ENCODE measurements at regions not wholly inside any gene's neighbourhood (a gene's known extent, or its start where the extent isn't known, plus 50 kb on each side); places are given as distances from the start of the nearest gene placed in this dataset.

DNA sequence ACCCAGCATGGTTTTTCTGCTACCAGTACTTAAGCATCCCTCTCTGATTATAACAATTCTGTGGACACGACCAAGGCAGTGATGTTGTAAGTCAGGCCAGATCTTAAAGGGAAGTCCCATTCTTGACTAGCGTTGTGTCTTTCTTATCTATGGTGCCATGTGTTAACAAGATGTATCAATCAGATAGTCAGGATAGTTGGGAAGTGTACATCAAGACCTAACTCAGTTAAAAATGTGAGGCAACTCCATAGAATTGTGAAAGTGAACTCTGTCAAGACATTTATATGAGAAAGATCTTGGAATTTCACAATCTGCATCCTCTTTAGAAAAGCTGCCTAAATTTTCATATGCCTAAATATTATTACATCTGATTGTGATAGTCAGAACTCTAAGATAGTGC is 341.7 kb upstream of the SEMA3D start:
- H3F3A ChIP-seq (ENCODE audit: low read depth): no peaks in the 10 kb centered on the region
- H3K9ac ChIP-seq (ENCODE audit: low read depth, low read length, poor library complexity, severe bottlenecking): no peak overlapping the region
- H3K79me2 ChIP-seq (ENCODE audit: insufficient read depth, low read length): no peaks in the 10 kb centered on the region
- no peaks in the 10 kb centered on the region for H3K36me3 ChIP-seq (ENCODE audit: insufficient read depth, low read length)
- no peaks in the 10 kb centered on the region for H3K9me2 ChIP-seq (replicated peaks; ENCODE audit: low read depth, low read length)
- H2AFZ ChIP-seq (ENCODE audit: low read length): no peak overlapping the region
- no peaks in the 10 kb centered on the region for H3K27me3 ChIP-seq (ENCODE audit: insufficient read depth, low read length, poor library complexity, severe bottlenecking)
- no peaks in the 10 kb centered on the region for H3K4me1 ChIP-seq (ENCODE audit: insufficient read depth, low read length, poor library complexity, severe bottlenecking)
- H4K20me1 ChIP-seq (ENCODE audit: insufficient read depth, low read length, poor library complexity, severe bottlenecking): no peaks in the 10 kb centered on the region
- no peak overlapping the region for H3K4me2 ChIP-seq (ENCODE audit: low read depth, low read length, poor library complexity, severe bottlenecking)
- TF ChIP-seq, protein P1, sequence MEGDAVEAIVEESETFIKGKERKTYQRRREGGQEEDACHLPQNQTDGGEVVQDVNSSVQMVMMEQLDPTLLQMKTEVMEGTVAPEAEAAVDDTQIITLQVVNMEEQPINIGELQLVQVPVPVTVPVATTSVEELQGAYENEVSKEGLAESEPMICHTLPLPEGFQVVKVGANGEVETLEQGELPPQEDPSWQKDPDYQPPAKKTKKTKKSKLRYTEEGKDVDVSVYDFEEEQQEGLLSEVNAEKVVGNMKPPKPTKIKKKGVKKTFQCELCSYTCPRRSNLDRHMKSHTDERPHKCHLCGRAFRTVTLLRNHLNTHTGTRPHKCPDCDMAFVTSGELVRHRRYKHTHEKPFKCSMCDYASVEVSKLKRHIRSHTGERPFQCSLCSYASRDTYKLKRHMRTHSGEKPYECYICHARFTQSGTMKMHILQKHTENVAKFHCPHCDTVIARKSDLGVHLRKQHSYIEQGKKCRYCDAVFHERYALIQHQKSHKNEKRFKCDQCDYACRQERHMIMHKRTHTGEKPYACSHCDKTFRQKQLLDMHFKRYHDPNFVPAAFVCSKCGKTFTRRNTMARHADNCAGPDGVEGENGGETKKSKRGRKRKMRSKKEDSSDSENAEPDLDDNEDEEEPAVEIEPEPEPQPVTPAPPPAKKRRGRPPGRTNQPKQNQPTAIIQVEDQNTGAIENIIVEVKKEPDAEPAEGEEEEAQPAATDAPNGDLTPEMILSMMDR (conservative IDR thresholded peaks at IDR 0.05; ENCODE audit: low read length): no peak
- TF ChIP-seq EZH2phosphoT487 (IDR thresholded peaks at IDR 0.05; ENCODE audit: borderline replicate concordance): no peak
- no peaks in the 10 kb centered on the region for H3K9me3 ChIP-seq (ENCODE audit: insufficient read depth, low read depth, low read length)
- no peak overlapping the region for H3K4me3 ChIP-seq (ENCODE audit: low read length, poor library complexity, severe bottlenecking)

DNA sequence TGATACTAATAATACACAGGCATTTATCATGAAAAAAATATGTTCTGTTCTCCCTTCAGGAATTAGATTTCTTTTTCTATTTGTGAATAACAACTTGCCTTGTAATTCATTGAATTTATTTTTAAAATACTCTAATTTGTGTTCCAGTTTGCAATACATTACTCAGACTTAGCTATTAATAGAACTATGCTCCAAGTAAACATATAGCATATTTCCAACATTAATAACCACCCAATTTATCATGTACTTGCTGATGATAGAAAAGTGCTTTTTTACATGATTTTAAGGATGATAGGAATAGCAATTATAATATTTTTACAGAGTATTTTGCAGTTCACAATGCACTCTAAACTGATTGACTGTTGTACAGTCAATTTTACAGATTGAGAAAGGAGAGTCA is 338.8 kb upstream of the SEMA3D start:
- Histone ChIP-seq H3K4me2 (ENCODE audit: low read depth, low read length, poor library complexity, severe bottlenecking) (no peak overlapping the region), H3K4me1 (ENCODE audit: insufficient read depth, low read length, poor library complexity, severe bottlenecking) (no peaks in the 10 kb centered on the region), H3F3A (ENCODE audit: low read depth) (no peaks in the 10 kb centered on the region), H3K9ac (ENCODE audit: low read depth, low read length, poor library complexity, severe bottlenecking) (no peak overlapping the region), H3K36me3 (ENCODE audit: insufficient read depth, low read length) (no peaks in the 10 kb centered on the region), H3K9me2 (replicated peaks; ENCODE audit: low read depth, low read length) (no peaks in the 10 kb centered on the region), H3K27me3 (ENCODE audit: insufficient read depth, low read length, poor library complexity, severe bottlenecking) (no peaks in the 10 kb centered on the region), H3K4me3 (ENCODE audit: low read length, poor library complexity, severe bottlenecking) (no peak overlapping the region), H4K20me1 (ENCODE audit: insufficient read depth, low read length, poor library complexity, severe bottlenecking) (no peaks in the 10 kb centered on the region), H3K79me2 (ENCODE audit: insufficient read depth, low read length) (no peaks in the 10 kb centered on the region), H2AFZ (ENCODE audit: low read length) (no peak overlapping the region), H3K9me3 (ENCODE audit: insufficient read depth, low read depth, low read length) (no peaks in the 10 kb centered on the region)
- TF ChIP-seq, protein P1 (conservative IDR thresholded peaks at IDR 0.05; ENCODE audit: low read length): no peak
- TF ChIP-seq EZH2phosphoT487 (IDR thresholded peaks at IDR 0.05; ENCODE audit: borderline replicate concordance): no peak

DNA sequence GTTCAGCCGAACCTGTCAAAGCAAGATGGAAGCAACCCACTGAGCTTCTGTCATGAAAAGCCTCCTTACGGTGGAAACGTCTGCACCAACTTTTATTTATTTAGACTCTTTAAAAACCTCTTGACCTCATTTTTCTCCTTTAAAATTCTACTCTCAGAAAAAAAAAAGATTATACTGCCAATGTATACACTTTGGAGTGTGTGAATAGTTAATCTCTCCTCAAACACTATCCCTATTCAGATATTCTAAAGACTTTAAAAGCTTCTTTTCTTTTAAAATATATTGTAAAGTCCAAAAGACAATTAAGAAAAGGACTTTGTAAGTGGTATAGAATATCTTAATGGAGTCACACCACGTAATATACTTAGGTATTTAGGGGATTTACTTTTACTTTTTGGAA is 335.2 kb upstream of the SEMA3D start:
- Histone ChIP-seq H3K36me3 (ENCODE audit: insufficient read depth, low read length) (no peaks in the 10 kb centered on the region), H3K4me1 (ENCODE audit: insufficient read depth, low read length, poor library complexity, severe bottlenecking) (no peaks in the 10 kb centered on the region), H3K4me3 (ENCODE audit: low read length, poor library complexity, severe bottlenecking) (no peak overlapping the region), H3K9me2 (replicated peaks; ENCODE audit: low read depth, low read length) (no peaks in the 10 kb centered on the region), H3K27me3 (ENCODE audit: insufficient read depth, low read length, poor library complexity, severe bottlenecking) (no peaks in the 10 kb centered on the region), H3K9ac (ENCODE audit: low read depth, low read length, poor library complexity, severe bottlenecking) (no peak overlapping the region), H3K9me3 (ENCODE audit: insufficient read depth, low read depth, low read length) (no peaks in the 10 kb centered on the region), H3F3A (ENCODE audit: low read depth) (no peaks in the 10 kb centered on the region), H3K79me2 (ENCODE audit: insufficient read depth, low read length) (no peaks in the 10 kb centered on the region), H4K20me1 (ENCODE audit: insufficient read depth, low read length, poor library complexity, severe bottlenecking) (no peaks in the 10 kb centered on the region), H2AFZ (ENCODE audit: low read length) (no peak overlapping the region), H3K4me2 (ENCODE audit: low read depth, low read length, poor library complexity, severe bottlenecking) (no peak overlapping the region)
- TF ChIP-seq, protein P1 (conservative IDR thresholded peaks at IDR 0.05; ENCODE audit: low read length): no peak
- no peak for TF ChIP-seq EZH2phosphoT487 (IDR thresholded peaks at IDR 0.05; ENCODE audit: borderline replicate concordance)

Data from Loucy (cell line).